ENCODE measurements at regions not wholly inside any gene's neighbourhood (a gene's known extent, or its start where the extent isn't known, plus 50 kb on each side); places are given as distances from the start of the nearest gene placed in this dataset.

DNA sequence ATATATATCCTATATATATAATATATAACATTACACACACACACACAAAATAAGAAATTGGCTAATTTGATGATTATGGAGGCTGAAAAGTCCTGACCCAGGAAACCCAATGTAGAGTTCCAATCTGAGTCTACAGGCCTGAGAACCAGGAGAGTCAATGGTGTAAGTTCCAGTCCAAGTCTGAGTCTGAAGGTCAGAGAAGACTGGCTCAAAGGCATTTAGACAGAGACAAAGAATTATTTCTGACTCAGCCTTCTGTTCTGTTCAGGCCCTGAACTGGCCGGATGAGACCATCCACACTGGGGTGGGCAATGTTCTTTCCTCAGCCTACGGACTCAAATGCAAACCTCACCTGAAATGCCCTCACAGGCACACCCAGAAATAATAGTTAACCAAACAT lies 60.6 kb upstream of the STX18 start:
- no peak overlapping the region for H3K27ac ChIP-seq
- TF ChIP-seq, protein P1, sequence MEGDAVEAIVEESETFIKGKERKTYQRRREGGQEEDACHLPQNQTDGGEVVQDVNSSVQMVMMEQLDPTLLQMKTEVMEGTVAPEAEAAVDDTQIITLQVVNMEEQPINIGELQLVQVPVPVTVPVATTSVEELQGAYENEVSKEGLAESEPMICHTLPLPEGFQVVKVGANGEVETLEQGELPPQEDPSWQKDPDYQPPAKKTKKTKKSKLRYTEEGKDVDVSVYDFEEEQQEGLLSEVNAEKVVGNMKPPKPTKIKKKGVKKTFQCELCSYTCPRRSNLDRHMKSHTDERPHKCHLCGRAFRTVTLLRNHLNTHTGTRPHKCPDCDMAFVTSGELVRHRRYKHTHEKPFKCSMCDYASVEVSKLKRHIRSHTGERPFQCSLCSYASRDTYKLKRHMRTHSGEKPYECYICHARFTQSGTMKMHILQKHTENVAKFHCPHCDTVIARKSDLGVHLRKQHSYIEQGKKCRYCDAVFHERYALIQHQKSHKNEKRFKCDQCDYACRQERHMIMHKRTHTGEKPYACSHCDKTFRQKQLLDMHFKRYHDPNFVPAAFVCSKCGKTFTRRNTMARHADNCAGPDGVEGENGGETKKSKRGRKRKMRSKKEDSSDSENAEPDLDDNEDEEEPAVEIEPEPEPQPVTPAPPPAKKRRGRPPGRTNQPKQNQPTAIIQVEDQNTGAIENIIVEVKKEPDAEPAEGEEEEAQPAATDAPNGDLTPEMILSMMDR (conservative IDR thresholded peaks at IDR 0.05): no peak
- no peak for TF ChIP-seq ZFX (IDR thresholded peaks at IDR 0.05)

DNA sequence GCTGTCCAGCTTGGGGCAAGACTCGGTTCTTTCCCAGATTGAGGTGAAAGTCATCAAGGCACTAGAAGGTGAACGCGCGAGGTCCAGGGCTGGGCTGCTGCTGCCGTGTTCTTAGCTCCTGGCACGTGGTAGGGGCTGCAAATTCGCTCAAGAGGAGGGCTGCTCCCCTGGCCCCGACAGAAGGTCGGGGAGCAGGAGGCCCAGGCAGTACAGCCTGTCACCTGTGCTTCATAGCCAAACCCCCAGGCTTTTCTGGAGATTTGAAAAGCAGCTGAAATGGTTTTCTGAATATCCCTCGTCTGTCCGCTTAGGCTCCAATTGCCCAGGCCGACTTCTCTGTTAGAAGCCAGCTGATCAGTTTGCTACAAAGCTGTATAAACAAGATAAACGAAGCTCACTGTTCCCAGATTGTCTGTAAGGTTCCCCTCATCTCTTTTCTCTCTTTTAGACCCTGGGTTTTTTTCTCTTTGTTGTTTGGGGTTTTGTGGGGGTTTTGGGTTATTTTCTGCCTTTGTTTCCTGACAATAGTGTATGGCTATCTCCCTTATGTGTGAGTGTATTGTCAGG lies 60.0 kb upstream of the STX18 start:
- no peak overlapping the region for H3K27ac ChIP-seq
- TF ChIP-seq ZFX (IDR thresholded peaks at IDR 0.05): no peak
- TF ChIP-seq, protein P1 (conservative IDR thresholded peaks at IDR 0.05): no peak

DNA sequence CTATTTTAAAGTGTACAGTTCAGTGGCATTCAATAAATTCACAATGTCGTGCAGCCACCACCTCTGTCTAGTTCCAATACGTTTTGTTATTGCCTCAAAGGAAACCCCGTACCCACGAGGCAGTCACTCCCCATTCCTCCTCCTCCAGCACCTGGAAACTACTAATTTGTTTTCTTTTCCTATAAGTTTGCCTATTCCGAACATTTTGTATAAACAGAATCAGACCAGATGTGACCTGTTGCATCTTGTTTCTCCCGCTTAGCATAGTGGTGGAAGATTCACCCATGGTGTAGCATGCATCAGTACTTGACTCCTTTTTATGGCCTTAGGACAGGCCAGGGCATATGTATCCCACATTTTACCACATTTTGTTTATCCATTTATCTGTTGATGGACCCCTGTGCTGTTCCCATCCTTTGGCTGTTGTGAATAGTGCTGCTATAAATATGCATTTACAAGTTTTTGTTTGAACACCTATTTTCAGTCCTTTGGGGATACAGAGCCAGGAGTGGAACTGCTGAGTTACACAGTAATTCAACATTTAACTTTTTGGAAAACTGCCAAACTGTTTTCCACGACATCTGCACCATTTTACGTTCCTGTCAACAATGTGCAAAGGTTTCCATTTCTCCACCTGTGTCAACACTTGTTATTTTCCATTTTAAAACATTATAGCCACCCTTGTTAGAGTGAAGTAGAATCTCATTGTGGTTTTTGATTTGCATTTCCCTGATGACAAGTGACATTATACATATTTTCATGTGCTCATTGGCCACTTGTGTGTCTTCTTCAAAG lies 57.8 kb upstream of the STX18 start:
- H3K27ac ChIP-seq: no peak overlapping the region
- TF ChIP-seq ZFX (IDR thresholded peaks at IDR 0.05): no peak
- TF ChIP-seq, protein P1 (conservative IDR thresholded peaks at IDR 0.05): no peak

DNA sequence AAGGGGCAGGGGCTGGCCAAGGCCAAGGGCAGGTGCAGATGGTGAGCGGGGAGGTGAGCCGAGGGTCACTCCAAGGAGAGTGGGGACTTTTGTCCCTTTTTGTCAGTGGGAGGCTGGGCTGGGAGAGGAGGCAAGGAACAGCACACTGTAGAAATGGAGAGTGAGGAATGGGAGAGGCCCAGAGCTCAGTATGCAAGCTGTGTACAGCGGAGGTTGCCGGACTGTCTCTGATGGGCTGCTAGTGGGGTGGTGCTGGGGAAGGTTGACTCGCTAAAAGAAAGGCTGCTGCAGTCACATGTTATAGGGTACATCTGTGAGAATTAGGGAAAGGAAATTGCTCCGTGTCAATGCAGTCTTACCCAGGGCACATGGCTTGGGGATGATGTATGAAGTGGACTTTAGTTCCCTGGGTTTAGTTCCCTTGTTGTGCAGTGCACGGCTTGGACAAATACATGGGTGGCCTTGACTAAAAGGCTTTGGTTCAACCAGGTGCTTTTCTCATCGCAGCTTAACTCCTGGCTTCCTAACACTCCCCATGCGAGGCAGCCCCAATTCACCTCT lies 57.1 kb upstream of the STX18 start:
- TF ChIP-seq ZFX (IDR thresholded peaks at IDR 0.05): no peak
- TF ChIP-seq, protein P1 (conservative IDR thresholded peaks at IDR 0.05): no peak
- no peak overlapping the region for H3K27ac ChIP-seq

DNA sequence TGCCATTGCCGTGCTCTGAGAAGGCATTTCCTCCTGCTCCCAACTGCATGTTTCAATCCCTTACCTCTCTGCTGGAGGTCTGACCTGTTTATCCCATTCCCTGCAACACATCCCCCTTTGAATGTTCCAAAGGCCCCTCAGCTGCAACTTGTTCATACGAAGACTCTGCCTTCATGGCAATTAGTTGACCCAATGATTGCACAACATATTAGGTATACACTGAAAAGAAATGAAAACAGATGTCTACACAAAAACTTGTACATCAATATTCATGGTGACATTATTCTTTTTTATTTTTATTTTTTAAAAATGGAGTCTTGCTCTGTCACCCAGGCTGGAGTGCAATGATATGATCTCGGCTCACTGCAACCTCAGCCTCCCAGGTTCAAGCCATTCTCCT lies 54.9 kb upstream of the STX18 start:
- TF ChIP-seq ZFX (IDR thresholded peaks at IDR 0.05): no peak
- TF ChIP-seq, protein P1 (conservative IDR thresholded peaks at IDR 0.05): no peak
- no peak overlapping the region for H3K27ac ChIP-seq

DNA sequence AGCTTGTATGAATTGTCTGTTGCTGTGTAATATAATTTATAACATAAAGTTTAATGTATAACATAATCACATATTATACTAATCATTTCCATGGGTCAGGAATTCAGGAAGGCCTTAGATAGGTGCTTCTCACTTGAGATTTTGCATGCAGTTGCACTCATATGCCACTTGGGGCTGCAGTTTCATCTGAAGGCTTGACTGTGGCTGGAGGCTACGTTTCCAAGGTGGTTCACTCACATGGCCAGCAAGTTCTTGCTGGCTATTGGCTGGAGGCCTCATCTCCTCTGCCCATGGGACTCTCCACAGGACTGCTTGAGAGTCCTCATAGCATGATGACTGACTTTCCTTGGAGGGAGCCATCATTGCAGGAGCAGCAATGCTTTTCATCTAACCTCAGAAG lies 53.4 kb upstream of the STX18 start:
- no peak overlapping the region for H3K27ac ChIP-seq
- TF ChIP-seq ZFX (IDR thresholded peaks at IDR 0.05): no peak
- TF ChIP-seq, protein P1 (conservative IDR thresholded peaks at IDR 0.05): no peak; the same call in 1 of the 2 replicates

DNA sequence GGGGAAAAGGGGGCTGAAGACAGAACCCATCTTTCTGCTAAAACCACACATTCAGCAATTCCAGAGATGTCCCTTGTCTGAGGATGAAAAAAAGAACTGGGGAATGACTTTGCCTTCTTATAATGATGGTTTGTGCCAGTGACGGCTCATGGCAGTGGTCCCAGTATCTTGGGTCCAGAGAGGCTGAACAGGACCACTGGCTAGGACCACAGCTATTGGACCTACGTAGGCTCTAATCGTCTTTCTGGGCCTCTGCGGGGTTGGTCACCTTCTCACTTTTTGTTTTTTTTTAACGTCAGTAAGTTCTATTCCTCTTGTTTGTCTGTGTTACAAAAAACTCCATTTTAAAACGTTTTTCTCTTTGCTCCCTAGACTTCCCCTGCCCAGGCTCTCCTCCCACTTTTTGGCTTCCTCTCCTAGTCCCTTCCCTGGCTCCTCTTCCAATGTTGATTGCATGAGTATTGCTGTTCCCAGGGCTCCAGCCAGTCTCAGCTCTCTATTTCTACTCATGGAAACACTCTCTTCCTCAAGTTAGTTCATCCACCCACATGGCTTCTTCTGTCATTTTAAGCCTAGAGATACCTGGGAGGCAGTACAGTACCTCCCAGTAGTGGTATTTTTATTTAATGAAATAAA lies 52.6 kb upstream of the STX18 start:
- TF ChIP-seq, protein P1 (conservative IDR thresholded peaks at IDR 0.05): no peak
- TF ChIP-seq ZFX (IDR thresholded peaks at IDR 0.05): no peak
- H3K27ac ChIP-seq: no peak overlapping the region
